ENCODE measurements at regions not wholly inside any gene's neighbourhood (a gene's known extent, or its start where the extent isn't known, plus 50 kb on each side); places are given as distances from the start of the nearest gene placed in this dataset.

DNA sequence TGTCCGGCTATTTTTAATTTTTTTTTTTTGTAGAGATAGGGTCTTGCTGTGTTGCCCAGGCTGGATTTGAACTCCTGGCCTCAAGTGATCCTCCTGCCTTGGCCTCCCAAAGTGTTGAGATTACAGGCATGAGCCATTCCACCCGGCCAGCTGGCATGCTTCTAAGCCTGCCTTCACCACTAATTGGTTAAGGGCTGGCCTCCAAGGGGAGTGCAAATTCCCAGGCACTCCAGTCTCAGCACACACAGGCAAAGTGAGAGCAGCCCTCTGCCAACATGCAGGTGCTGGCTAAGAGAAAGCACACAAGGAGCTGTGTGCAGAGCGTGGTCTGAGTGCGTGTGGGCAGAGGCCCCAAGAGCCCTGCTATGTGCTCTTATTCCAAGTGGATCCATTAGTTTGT is 149.8 kb upstream of the HS3ST2 start:
- TF ChIP-seq, protein P1, sequence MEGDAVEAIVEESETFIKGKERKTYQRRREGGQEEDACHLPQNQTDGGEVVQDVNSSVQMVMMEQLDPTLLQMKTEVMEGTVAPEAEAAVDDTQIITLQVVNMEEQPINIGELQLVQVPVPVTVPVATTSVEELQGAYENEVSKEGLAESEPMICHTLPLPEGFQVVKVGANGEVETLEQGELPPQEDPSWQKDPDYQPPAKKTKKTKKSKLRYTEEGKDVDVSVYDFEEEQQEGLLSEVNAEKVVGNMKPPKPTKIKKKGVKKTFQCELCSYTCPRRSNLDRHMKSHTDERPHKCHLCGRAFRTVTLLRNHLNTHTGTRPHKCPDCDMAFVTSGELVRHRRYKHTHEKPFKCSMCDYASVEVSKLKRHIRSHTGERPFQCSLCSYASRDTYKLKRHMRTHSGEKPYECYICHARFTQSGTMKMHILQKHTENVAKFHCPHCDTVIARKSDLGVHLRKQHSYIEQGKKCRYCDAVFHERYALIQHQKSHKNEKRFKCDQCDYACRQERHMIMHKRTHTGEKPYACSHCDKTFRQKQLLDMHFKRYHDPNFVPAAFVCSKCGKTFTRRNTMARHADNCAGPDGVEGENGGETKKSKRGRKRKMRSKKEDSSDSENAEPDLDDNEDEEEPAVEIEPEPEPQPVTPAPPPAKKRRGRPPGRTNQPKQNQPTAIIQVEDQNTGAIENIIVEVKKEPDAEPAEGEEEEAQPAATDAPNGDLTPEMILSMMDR (conservative IDR thresholded peaks at IDR 0.05; ENCODE audit: low read depth, low read length), result no peak
- no peak overlapping the region for H3K4me3 ChIP-seq (ENCODE audit: low read depth, low read length)
- DNase-seq (ENCODE audit: low read depth), result no peak

- TF ChIP-seq, protein P1 (conservative IDR thresholded peaks at IDR 0.05; ENCODE audit: low read depth, low read length), result no peak
- no peak overlapping the region for H3K4me3 ChIP-seq (ENCODE audit: low read depth, low read length)
- no peak for DNase-seq (ENCODE audit: low read depth)
Measured at GRCh38 chr16:22664561-22664997, 149.4 kb upstream of the HS3ST2 start.

GRCh38 chr16:22665048-22665797 is 148.7 kb upstream of the HS3ST2 start:
- DNase-seq (ENCODE audit: low read depth), result no peak
- TF ChIP-seq, protein P1 (conservative IDR thresholded peaks at IDR 0.05; ENCODE audit: low read depth, low read length), result no peak
- no peak overlapping the region for H3K4me3 ChIP-seq (ENCODE audit: low read depth, low read length)

GRCh38 chr16:22665803-22666202 is 148.2 kb upstream of the HS3ST2 start:
- DNase-seq (ENCODE audit: low read depth), result no peak
- TF ChIP-seq, protein P1 (conservative IDR thresholded peaks at IDR 0.05; ENCODE audit: low read depth, low read length), result no peak
- H3K4me3 ChIP-seq (ENCODE audit: low read depth, low read length), result no peak overlapping the region

GRCh38 chr16:22668318-22668717 is 145.6 kb upstream of the HS3ST2 start:
- H3K4me3 ChIP-seq (ENCODE audit: low read depth, low read length), result no peak overlapping the region
- DNase-seq (ENCODE audit: low read depth), result no peak
- TF ChIP-seq, protein P1 (conservative IDR thresholded peaks at IDR 0.05; ENCODE audit: low read depth, low read length), result no peak

- peak; percentile 28 for DNase-seq (ENCODE audit: low read depth)
- TF ChIP-seq, protein P1 (conservative IDR thresholded peaks at IDR 0.05; ENCODE audit: low read depth, low read length), result no peak
- no peak overlapping the region for H3K4me3 ChIP-seq (ENCODE audit: low read depth, low read length)
Measured at GRCh38 chr16:22670044-22670536, 143.9 kb upstream of the HS3ST2 start.

DNA sequence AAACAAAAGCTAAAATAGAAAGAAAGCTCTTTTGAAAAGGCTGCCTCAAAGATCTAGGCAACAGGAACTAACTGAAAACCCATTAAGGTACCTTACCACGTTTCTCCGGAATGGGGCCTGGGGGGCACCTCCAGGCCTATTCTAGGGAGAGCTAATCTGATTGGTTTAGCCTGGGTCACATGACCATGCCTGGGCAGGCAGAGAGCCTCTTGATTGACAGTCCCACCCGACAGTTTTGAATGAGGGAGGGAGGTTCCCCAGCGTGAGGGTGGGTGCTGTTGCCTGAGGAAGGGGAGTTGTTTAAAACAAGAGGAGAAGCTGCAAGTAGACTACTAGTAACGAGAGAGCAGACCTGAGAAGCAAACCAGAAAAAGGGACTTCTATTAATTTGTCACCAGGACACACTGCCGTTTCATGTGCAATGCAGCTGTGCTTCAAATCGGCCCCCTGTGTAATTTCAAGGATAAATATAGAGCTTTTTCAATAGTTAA is 143.4 kb upstream of the HS3ST2 start:
- peak; percentile 11 for DNase-seq (ENCODE audit: low read depth)
- H3K4me3 ChIP-seq (ENCODE audit: low read depth, low read length), result no peak overlapping the region
- TF ChIP-seq, protein P1 (conservative IDR thresholded peaks at IDR 0.05; ENCODE audit: low read depth, low read length), result no peak
